ENCODE measurements at regions not wholly inside any gene's neighbourhood (a gene's known extent, or its start where the extent isn't known, plus 50 kb on each side); places are given as distances from the start of the nearest gene placed in this dataset.

DNA sequence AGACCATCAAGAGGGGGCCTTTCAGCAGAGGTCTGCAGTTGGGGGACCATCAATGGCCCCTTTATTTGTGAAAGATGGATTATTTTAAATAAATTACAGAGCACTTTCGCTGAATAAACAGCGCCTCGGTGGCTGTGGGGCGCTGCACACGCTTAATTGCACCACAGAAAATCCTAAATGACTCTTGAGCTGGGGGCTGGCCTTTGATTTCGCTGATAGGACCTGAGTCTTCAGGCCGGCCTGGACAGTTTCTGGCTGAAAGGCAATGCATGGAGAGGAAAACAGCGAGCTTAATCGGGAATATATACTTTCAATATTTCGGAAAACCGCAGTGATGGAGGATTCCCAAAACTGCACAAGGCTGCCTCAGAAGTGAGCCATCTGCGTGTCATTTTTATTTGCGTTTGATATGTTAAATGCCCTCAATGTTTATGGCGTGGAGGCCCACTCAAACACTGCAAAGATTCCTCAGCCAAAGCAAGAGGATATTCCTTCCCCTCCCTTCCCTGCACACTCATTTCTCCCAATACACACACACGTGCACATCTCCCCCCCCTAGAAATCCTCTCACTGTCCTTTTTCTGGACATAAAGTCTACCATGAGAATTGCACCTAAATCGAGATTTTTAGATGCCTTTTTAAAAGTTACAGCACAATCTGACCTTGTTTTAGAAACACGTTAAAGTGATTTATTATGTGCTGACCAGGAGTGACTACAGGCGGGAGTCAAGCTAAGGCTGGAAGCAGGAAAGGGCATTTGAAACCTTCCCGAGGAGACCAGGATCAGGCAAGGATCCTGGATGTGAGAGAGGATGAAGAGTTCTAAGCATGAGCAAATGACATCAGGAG, 340.7 kb downstream of the RAB28 start:
- TF ChIP-seq EP300 (IDR thresholded peaks at IDR 0.05; ENCODE audit: borderline replicate concordance in 1 of 2, low read depth in 2 of 2, low read length in 2 of 2), result no peak
- TF ChIP-seq CTCF (IDR thresholded peaks at IDR 0.05; ENCODE audit: control extremely low read depth in 1 of 3, insufficient read depth in 1 of 3, low read depth in 1 of 3, low read length in 3 of 3), result no peak
- TF ChIP-seq SUZ12 (IDR thresholded peaks at IDR 0.05; ENCODE audit: low read length), result no peak
- no peak for TF ChIP-seq HDAC2 (IDR thresholded peaks at IDR 0.05; ENCODE audit: borderline replicate concordance in 1 of 2, low read depth in 2 of 2, low read length in 2 of 2)
- no peak for TF ChIP-seq SIRT6 (IDR thresholded peaks at IDR 0.05; ENCODE audit: low read length)
- no peak for TF ChIP-seq MAFK (IDR thresholded peaks at IDR 0.05; ENCODE audit: low read depth, low read length)
- no peak for TF ChIP-seq GABPA (IDR thresholded peaks at IDR 0.05; ENCODE audit: borderline replicate concordance, insufficient read depth, low read length)
- TF ChIP-seq CBX5 (IDR thresholded peaks at IDR 0.05; ENCODE audit: low read depth, low read length), result no peak

More for the DNA sequence above, 340.7 kb downstream of the RAB28 start:
- Histone ChIP-seq H2AFZ (ENCODE audit: low read length) (no peak overlapping the region), H4K5ac (ENCODE audit: insufficient read length, low read depth, low read length) (no peak overlapping the region), H2BK120ac (replicated peaks; ENCODE audit: low read depth, low read length) (no peak overlapping the region), H3K4ac (replicated peaks; ENCODE audit: insufficient read length, low read depth, low read length) (no peak overlapping the region), H3K27me3 (replicated peaks in 1 of 4; ENCODE audit: control insufficient read depth in 3 of 4, extremely low read depth in 1 of 4, insufficient read depth in 3 of 4, low read length in 3 of 4) (no peaks in the 10 kb centered on the region), H3K4me2 (ENCODE audit: insufficient read depth in 1 of 2, low read depth in 2 of 2, low read length in 2 of 2) (no peak overlapping the region), H3K4me1 (replicated peaks in 1 of 4; ENCODE audit: control insufficient read depth in 3 of 4, insufficient read depth in 4 of 4, low read length in 3 of 4) (no peaks in the 10 kb centered on the region), H3K14ac (ENCODE audit: insufficient read length) (no peak overlapping the region), H3K79me1 (ENCODE audit: low read depth, low read length) (no peaks in the 10 kb centered on the region), H4K8ac (ENCODE audit: extremely low read depth, insufficient read depth, low read length) (no peak overlapping the region), H4K91ac (replicated peaks; ENCODE audit: insufficient read length, low read length) (no peak overlapping the region), H3K18ac (ENCODE audit: extremely low read depth, low read length) (no peak overlapping the region), H2BK20ac (ENCODE audit: low read length) (no peak overlapping the region), H3K27ac (ENCODE audit: low read depth, low read length) (no peak overlapping the region), H2BK12ac (ENCODE audit: low read depth, low read length) (no peak overlapping the region), H3K23me2 (ENCODE audit: low read depth, low read length) (peaks cover 1% of the 10 kb centered on the region; the same call in 1 of the 2 replicates), H3K4me3 (ENCODE audit: extremely low read depth in 1 of 4, insufficient read depth in 2 of 4, low read depth in 3 of 4, low read length in 4 of 4) (no peak overlapping the region), H3K36me3 (ENCODE audit: control insufficient read depth in 2 of 4, insufficient read depth in 4 of 4, low read length in 3 of 4) (no peaks in the 10 kb centered on the region), H3K23ac (ENCODE audit: insufficient read length) (no peak overlapping the region), H3K9me3 (ENCODE audit: insufficient read depth in 2 of 2, low read depth in 1 of 2, low read length in 1 of 2) (no peaks in the 10 kb centered on the region), H2AK5ac (ENCODE audit: low read depth, low read length) (no peak overlapping the region), H2BK15ac (ENCODE audit: low read length) (no peak overlapping the region), H2BK5ac (ENCODE audit: low read depth, low read length) (no peak overlapping the region), H3K9ac (replicated peaks in 1 of 4; ENCODE audit: extremely low read depth in 1 of 4, low read depth in 3 of 4, low read length in 3 of 4) (no peak overlapping the region), H3K56ac (replicated peaks; ENCODE audit: insufficient read length, low read depth, low read length) (no peak overlapping the region), H3K79me2 (ENCODE audit: control insufficient read depth in 1 of 2, insufficient read depth in 2 of 2, low read length in 2 of 2) (no peaks in the 10 kb centered on the region), H4K20me1 (replicated peaks in 1 of 2; ENCODE audit: control insufficient read depth in 1 of 2, insufficient read depth in 2 of 2, low read length in 2 of 2) (peaks cover 0 to 1% of the 10 kb centered on the region in 2 experiments)
- 84% methylated on average over 19 of the region's 19 CpGs; no CpG with 5 or more reads in 1 of the 2 experiments for WGBS, 2 experiments (ENCODE audit: extremely low coverage in 1 of 2, insufficient coverage in 1 of 2, insufficient read length in 1 of 2, insufficient replicate concordance in 2 of 2, low coverage in 1 of 2, low lambda C conversion rate in 2 of 2, missing lambda C conversion rate in 1 of 2)
- DNase-seq (ENCODE audit: low read depth in 1 of 2, low spot score in 2 of 2) (no peak), FAIRE-seq (no peak)
- CTCF ChIA-PET (ENCODE audit: partially characterized antibody), result no interaction called here
- POLR2A ChIA-PET (ENCODE audit: partially characterized antibody), result interaction anchor here (0.8 kb wide), 1 partner anchor 9 kb away, joined by 3 read pairs; no protein-coding TSS in a partner anchor
